Osteoblast (primary cell): ENCODE measurements at regions not wholly inside any gene's neighbourhood (a gene's known extent, or its start where the extent isn't known, plus 50 kb on each side); places are given as distances from the start of the nearest gene placed in this dataset.

Source experiments
- DNase-seq: peaks from one replicate; pipeline ENCODE4 v3.0.0; 2011; ENCODE audit warnings: low spot score, mixed read lengths; ENCODE audit not compliant: insufficient read length; ENCODE audit errors: missing footprints
- H2AFZ ChIP-seq: 2 replicates; pipeline ENCODE4 v1.6.0; 2011; ENCODE audit warnings: mild to moderate bottlenecking, low read length
- H3K27ac ChIP-seq: 2 replicates; pipeline ENCODE4 v1.5.1; 2011; ENCODE audit warnings: mild to moderate bottlenecking, low read depth, low read length, moderate library complexity
- H3K27me3 ChIP-seq: 2 replicates; pipeline ENCODE4 v1.6.0; 2012; ENCODE audit warnings: mild to moderate bottlenecking, control low read depth, inconsistent platforms, low read length, moderate library complexity; ENCODE audit not compliant: insufficient read depth
- H3K36me3 ChIP-seq: 2 replicates; pipeline ENCODE4 v1.5.1; 2011; ENCODE audit warnings: mild to moderate bottlenecking, low read length, control low read depth, moderate library complexity; ENCODE audit not compliant: insufficient read depth
- H3K4me1 ChIP-seq: 2 replicates; pipeline ENCODE4 v1.5.1; 2011; ENCODE audit warnings: mild to moderate bottlenecking, low read length, control low read depth, moderate library complexity; ENCODE audit not compliant: insufficient read depth
- H3K4me2 ChIP-seq: 2 replicates; pipeline ENCODE4 v1.6.0; 2011; ENCODE audit warnings: mild to moderate bottlenecking, low read length; ENCODE audit not compliant: insufficient read depth
- H3K4me3 ChIP-seq: fragments of 200-600 bp; sonication (generic); 3 replicates; pipeline ENCODE4 v1.5.1; 2012; ENCODE audit warnings: mild to moderate bottlenecking, low read length, inconsistent platforms; ENCODE audit not compliant: insufficient read depth
- H3K79me2 ChIP-seq: 2 replicates; pipeline ENCODE4 v1.6.0; 2012; ENCODE audit warnings: mild to moderate bottlenecking, low read length, control low read depth, inconsistent platforms; ENCODE audit not compliant: insufficient read depth
- H3K9me3 ChIP-seq: 2 replicates; pipeline ENCODE4 v1.5.1; 2011; ENCODE audit warnings: low read depth, low read length, control low read depth
- H4K20me1 ChIP-seq: 2 replicates; pipeline ENCODE4 v1.6.0; 2012; ENCODE audit warnings: mild to moderate bottlenecking, low read length, control low read depth; ENCODE audit not compliant: insufficient read depth
- TF ChIP-seq, protein P1 (sequence below): IDR thresholded peaks from 2 replicates; pipeline ENCODE4 v1.5.1; 2011; ENCODE audit warnings: mild to moderate bottlenecking, low read depth, low read length, moderate library complexity; ENCODE audit errors: extremely low read depth

GRCh38 chr15:54820098-54820497 lies 376.6 kb downstream of the RSL24D1 start:
- H3K9me3 ChIP-seq = peaks cover 2% of the 10 kb centered on the region
- DNase-seq = no peak

GRCh38 chr15:54816401-54816800 lies 380.3 kb downstream of the RSL24D1 start:
- Histone ChIP-seq H3K9me3 (no peaks in the 10 kb centered on the region), H2AFZ (no peak overlapping the region), H3K27ac (no peak overlapping the region), H3K36me3 (no peaks in the 10 kb centered on the region), H3K27me3 (no peaks in the 10 kb centered on the region), H3K4me2 (no peak overlapping the region), H3K4me1 (no peaks in the 10 kb centered on the region), H3K4me3 (no peak overlapping the region), H3K79me2 (no peaks in the 10 kb centered on the region), H4K20me1 (no peaks in the 10 kb centered on the region)
- TF ChIP-seq, protein P1, sequence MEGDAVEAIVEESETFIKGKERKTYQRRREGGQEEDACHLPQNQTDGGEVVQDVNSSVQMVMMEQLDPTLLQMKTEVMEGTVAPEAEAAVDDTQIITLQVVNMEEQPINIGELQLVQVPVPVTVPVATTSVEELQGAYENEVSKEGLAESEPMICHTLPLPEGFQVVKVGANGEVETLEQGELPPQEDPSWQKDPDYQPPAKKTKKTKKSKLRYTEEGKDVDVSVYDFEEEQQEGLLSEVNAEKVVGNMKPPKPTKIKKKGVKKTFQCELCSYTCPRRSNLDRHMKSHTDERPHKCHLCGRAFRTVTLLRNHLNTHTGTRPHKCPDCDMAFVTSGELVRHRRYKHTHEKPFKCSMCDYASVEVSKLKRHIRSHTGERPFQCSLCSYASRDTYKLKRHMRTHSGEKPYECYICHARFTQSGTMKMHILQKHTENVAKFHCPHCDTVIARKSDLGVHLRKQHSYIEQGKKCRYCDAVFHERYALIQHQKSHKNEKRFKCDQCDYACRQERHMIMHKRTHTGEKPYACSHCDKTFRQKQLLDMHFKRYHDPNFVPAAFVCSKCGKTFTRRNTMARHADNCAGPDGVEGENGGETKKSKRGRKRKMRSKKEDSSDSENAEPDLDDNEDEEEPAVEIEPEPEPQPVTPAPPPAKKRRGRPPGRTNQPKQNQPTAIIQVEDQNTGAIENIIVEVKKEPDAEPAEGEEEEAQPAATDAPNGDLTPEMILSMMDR = no peak
- DNase-seq = no peak

More at GRCh38 chr15:54820098-54820497, 376.6 kb downstream of the RSL24D1 start:
- Histone ChIP-seq H2AFZ (no peak overlapping the region), H4K20me1 (no peaks in the 10 kb centered on the region), H3K4me3 (no peak overlapping the region), H3K4me2 (no peak overlapping the region), H3K27me3 (no peaks in the 10 kb centered on the region), H3K4me1 (no peaks in the 10 kb centered on the region), H3K36me3 (no peaks in the 10 kb centered on the region), H3K27ac (no peak overlapping the region), H3K79me2 (no peaks in the 10 kb centered on the region)
- TF ChIP-seq, protein P1 = no peak

DNA sequence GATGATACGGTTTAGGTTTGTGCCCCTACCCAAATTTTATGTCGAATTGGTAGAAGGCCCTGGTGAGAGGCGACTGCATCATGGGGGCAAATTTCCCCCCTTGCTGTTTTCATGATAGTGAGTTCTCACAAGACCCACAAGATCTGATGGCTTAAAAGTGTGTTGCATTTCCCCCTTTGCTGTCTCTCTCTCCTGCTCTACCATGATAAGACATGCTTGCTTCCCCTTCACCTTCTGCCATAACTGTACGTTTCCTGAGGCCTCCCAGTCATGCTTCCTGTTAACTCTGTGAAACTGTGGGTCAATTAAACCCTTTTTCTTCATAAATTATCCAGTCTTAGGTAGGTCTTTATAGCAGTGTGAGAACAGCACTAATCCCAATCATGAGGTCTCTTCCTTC lies 381.2 kb downstream of the RSL24D1 start:
- H3K4me3 ChIP-seq = no peak overlapping the region
- H3K27ac ChIP-seq = no peak overlapping the region
- H3K79me2 ChIP-seq = no peaks in the 10 kb centered on the region
- H4K20me1 ChIP-seq = no peaks in the 10 kb centered on the region
- no peaks in the 10 kb centered on the region for H3K4me1 ChIP-seq
- H2AFZ ChIP-seq = no peak overlapping the region
- TF ChIP-seq, protein P1 = no peak
- no peak overlapping the region for H3K4me2 ChIP-seq
- no peak for DNase-seq
- no peaks in the 10 kb centered on the region for H3K36me3 ChIP-seq
- no peaks in the 10 kb centered on the region for H3K27me3 ChIP-seq
- H3K9me3 ChIP-seq = no peaks in the 10 kb centered on the region

GRCh38 chr15:54812383-54812782 lies 384.4 kb downstream of the RSL24D1 start:
- TF ChIP-seq, protein P1 = no peak
- Histone ChIP-seq H3K4me1 (no peaks in the 10 kb centered on the region), H3K4me2 (no peak overlapping the region)

More at GRCh38 chr15:54812383-54812782, 384.4 kb downstream of the RSL24D1 start:
- Histone ChIP-seq H3K79me2 (no peaks in the 10 kb centered on the region), H3K36me3 (no peaks in the 10 kb centered on the region), H3K9me3 (no peaks in the 10 kb centered on the region), H3K27me3 (no peaks in the 10 kb centered on the region), H3K27ac (no peak overlapping the region), H2AFZ (no peak overlapping the region), H3K4me3 (no peak overlapping the region), H4K20me1 (no peaks in the 10 kb centered on the region)
- DNase-seq = no peak
